Body of pancreas (tissue), 4 donors: ENCODE measurements at regions not wholly inside any gene's neighbourhood (a gene's known extent, or its start where the extent isn't known, plus 50 kb on each side); places are given as distances from the start of the nearest gene placed in this dataset.
"Not testable (repeated sequence)": the region's sequence is repeated elsewhere in the genome, so short reads cannot be mapped to it uniquely, and the experiment has no call there.

ENCODE experiments used
- ATAC-seq: fragments of 150-250 bp; one replicate; pipeline ENCODE4 v1.9.1; 2016
- DNase-seq, 4 donors: peaks; one replicate each; pipeline ENCODE4 v3.0.0-alpha.2; 2019
- H3K27ac ChIP-seq, 4 donors: fragments of 200-600 bp; sonication (generic); 1 replicate in 3 of 4; 2 replicates in 1 of 4; pipeline versions ENCODE4 v1.5.1 to v1.6.1; 2016 to 2019; ENCODE audit warnings: mild to moderate bottlenecking in 1 of 4, mixed read lengths in 1 of 4, moderate library complexity in 1 of 4
- H3K27me3 ChIP-seq, 2 donors: fragments of 200-600 bp; sonication (generic); one replicate each; pipeline ENCODE4 v1.6.0; 2016; ENCODE audit warnings: mild to moderate bottlenecking in 1 of 2
- H3K36me3 ChIP-seq, 2 donors: fragments of 200-600 bp; sonication (generic); replicated peaks in 1 of 2; 2 replicates each; pipeline ENCODE4 v1.5.1; 2016; ENCODE audit warnings: low read depth in 2 of 2; ENCODE audit not compliant: insufficient read depth in 1 of 2
- H3K4me1 ChIP-seq: fragments of 200-600 bp; sonication (generic); one replicate; pipeline ENCODE4 v1.6.0; 2016
- H3K4me3 ChIP-seq, 2 donors: fragments of 200-600 bp; sonication (generic); 1 replicate in 1 of 2; 2 replicates in 1 of 2; pipeline ENCODE4 v1.5.1; 2016 to 2019
- H3K9me3 ChIP-seq, 3 donors: fragments of 200-600 bp; sonication (generic); 1 replicate in 2 of 3; 2 replicates in 1 of 3; pipeline ENCODE4 v1.5.1; 2016
- POLR2A ChIP-seq, 3 donors: fragments of 450-650 bp; IDR thresholded peaks; one replicate each; pipeline ENCODE4 v1.6.1; 2016; ENCODE audit warnings: antibody characterized with exemption in 3 of 3, mild to moderate bottlenecking in 2 of 3
- WGBS, 2 donors: methylation state at CpG; one replicate each; pipeline ENCODE4 v1.1.5; 2017; 5-methylcytosine and 5-hydroxymethylcytosine counted together
- intact Hi-C: fragments of 100-400 bp; cut with DNase I; formaldehyde crosslinking; loops from one replicate; pipeline ENCODE4 v1.15.1; 2023
- TF ChIP-seq, protein P1 (sequence below), 7 experiments: fragments of 450-650 bp in 4 of 7; fragments of 200-600 bp in 3 of 7; sonication (generic) in 3 of 7; IDR thresholded peaks; one replicate each; pipeline ENCODE4 v1.5.1; 2016 to 2019; ENCODE audit warnings: antibody characterized with exemption in 7 of 7

DNA sequence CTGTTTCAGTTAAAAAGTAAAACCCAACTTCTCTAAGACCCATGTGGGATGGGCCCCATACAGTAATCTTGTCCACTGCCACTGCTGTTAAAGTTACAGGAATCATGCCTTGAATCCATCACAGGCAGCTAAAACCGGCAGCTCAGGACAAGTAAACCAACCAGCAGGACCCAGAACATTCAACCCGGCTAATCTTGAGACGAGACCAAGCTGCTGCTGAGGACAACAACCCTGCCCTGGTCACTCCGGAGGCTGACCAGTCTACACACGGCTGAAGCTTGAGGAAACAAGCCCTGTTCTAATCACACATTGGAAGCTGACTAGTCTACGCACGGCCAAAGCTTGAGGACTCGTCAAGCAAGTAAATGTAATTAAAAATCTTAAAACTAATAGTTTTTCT lies 105.2 kb upstream of the ZNF492 start:
- WGBS, 2 donors, result 3 to 21% methylated on average over 3 to 8 of the region's 8 CpGs
- H3K4me1 ChIP-seq, result peaks cover 30% of the 10 kb centered on the region
- no peak overlapping the region for H3K4me3 ChIP-seq
- ATAC-seq (no peak), DNase-seq (peak in 2 of 4 donors; percentile 23 to 50)
- TF ChIP-seq, protein P1, sequence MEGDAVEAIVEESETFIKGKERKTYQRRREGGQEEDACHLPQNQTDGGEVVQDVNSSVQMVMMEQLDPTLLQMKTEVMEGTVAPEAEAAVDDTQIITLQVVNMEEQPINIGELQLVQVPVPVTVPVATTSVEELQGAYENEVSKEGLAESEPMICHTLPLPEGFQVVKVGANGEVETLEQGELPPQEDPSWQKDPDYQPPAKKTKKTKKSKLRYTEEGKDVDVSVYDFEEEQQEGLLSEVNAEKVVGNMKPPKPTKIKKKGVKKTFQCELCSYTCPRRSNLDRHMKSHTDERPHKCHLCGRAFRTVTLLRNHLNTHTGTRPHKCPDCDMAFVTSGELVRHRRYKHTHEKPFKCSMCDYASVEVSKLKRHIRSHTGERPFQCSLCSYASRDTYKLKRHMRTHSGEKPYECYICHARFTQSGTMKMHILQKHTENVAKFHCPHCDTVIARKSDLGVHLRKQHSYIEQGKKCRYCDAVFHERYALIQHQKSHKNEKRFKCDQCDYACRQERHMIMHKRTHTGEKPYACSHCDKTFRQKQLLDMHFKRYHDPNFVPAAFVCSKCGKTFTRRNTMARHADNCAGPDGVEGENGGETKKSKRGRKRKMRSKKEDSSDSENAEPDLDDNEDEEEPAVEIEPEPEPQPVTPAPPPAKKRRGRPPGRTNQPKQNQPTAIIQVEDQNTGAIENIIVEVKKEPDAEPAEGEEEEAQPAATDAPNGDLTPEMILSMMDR (IDR thresholded peaks at IDR 0.05), result no peak
- peak in 2 of 3 donors; percentile 32 to 46 for TF ChIP-seq POLR2A (IDR thresholded peaks at IDR 0.05)
- H3K27me3 ChIP-seq, result no peaks in the 10 kb centered on the region
- peak overlapping the region in 3 of 4 donors; percentile 95 to 97 (median 97) for H3K27ac ChIP-seq
- no peaks in the 10 kb centered on the region for H3K36me3 ChIP-seq
- intact Hi-C loops, result no loop called here
- no peaks in the 10 kb centered on the region for H3K9me3 ChIP-seq

DNA sequence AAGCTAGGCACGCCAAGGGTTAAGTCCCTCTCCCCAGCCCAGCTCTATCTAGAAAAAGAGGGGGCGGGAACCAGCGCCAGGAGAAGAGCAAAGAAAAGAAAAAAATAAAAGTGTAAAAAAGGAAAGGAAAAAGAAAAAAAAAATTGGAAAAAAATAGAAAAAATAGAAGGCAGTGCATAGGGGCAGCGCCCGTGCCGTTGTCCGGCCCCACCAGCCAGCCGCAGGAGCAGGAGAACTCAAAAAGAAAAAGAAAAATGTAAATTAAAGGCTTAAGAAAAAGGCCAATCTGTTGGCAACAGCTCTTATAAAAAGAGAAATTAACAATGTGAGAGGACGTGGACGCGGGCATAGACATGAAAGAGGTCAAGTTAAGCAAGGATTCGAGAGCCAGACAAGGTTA lies 105.4 kb upstream of the ZNF98 start:
- H3K4me1 ChIP-seq, result peaks cover 26% of the 10 kb centered on the region
- no peaks in the 10 kb centered on the region for H3K36me3 ChIP-seq
- DNase-seq (peak in 1 of 4 donors; percentile 21), ATAC-seq (no peak)
- no peaks in the 10 kb centered on the region for H3K9me3 ChIP-seq
- no peak overlapping the region for H3K4me3 ChIP-seq
- 12 to 15% methylated on average over 12 of the region's 12 CpGs for WGBS, 2 donors
- peak overlapping the region in 3 of 4 donors; percentile 95 to 97 (median 97) for H3K27ac ChIP-seq
- intact Hi-C loops, result no loop called here
- TF ChIP-seq POLR2A (IDR thresholded peaks at IDR 0.05), result no peak
- TF ChIP-seq, protein P1 (IDR thresholded peaks at IDR 0.05), result no peak
- no peaks in the 10 kb centered on the region for H3K27me3 ChIP-seq

DNA sequence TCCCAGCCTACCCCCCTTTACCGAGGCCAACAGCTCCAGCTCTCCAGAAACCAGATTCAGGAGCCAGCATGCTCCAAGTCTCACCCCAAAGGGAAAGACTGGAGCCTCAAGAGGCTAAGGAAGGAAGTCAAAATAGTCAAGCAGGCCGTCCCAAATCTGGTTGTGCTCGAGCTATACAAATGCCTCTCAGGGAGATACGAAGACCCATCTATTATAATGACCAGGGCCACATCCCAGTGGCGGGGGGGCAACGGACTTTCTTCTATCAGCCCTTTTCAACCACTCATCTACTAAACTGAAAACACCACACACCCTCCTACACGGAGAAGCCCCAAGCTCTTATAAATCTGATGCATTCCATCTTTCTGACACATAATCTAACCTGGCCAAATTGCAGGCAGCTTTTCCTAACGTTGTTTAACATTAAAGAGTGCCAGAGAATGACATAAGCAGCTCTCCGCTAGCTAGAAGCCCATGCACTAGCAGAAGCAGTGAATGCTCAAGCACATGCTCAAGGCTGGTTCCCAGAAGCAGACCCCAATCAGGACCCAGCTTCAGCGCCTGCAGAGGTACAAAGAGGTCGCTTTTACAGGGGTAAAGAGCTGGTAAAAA lies 104.6 kb upstream of the ZNF98 start:
- ATAC-seq, result peak; percentile 80
- no peak overlapping the region for H3K4me3 ChIP-seq

DNA sequence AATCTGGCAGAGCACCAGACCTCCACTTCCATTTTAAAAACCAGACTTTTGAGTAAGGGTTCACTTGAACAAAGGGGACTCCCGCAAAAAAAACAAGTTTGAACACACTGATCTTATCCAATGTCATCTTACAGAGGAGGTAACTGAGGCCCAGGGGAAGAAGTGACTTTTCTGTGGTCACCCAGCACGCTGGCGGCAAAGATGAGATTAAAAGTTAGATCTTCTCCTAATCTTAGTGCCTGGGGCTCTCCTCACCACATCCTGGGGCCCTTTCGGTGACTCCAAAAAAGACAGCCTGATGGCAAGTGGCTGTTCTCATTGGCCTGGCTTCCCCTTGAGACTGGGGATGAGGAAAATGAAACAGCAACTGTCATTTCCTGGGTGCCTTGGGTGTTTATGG lies 101.8 kb upstream of the ZNF98 start:
- TF ChIP-seq, protein P1 (IDR thresholded peaks at IDR 0.05), result no peak
- TF ChIP-seq POLR2A (IDR thresholded peaks at IDR 0.05), result no peak
- Histone ChIP-seq H3K27ac (no peak overlapping the region), H3K36me3 (no peaks in the 10 kb centered on the region), H3K4me3 (no peak overlapping the region), H3K4me1 (peaks cover 26% of the 10 kb centered on the region), H3K9me3 (peaks cover 0 to 8% (median 0%) of the 10 kb centered on the region in 3 donors), H3K27me3 (no peaks in the 10 kb centered on the region)
- ATAC-seq, result no peak
- intact Hi-C loops, result no loop called here
- WGBS, 2 donors, result 78 to 94% methylated on average over 4 of the region's 4 CpGs
- DNase-seq, result no peak

More for the DNA sequence above, 104.6 kb upstream of the ZNF98 start:
- peak; percentile 33 to 68 (median 54) for DNase-seq
- Histone ChIP-seq H3K27ac (peak overlapping the region in 3 of 4 donors; percentile 95 to 97 (median 97)), H3K27me3 (no peaks in the 10 kb centered on the region), H3K36me3 (no peaks in the 10 kb centered on the region), H3K4me1 (peaks cover 26% of the 10 kb centered on the region), H3K9me3 (no peaks in the 10 kb centered on the region)
- TF ChIP-seq POLR2A (IDR thresholded peaks at IDR 0.05), result peak; percentile 12 to 84 (median 64)
- TF ChIP-seq, protein P1 (IDR thresholded peaks at IDR 0.05), result no peak
- intact Hi-C loops, result no loop called here
- WGBS, 2 donors, result 12 to 26% methylated on average over 11 of the region's 11 CpGs

DNA sequence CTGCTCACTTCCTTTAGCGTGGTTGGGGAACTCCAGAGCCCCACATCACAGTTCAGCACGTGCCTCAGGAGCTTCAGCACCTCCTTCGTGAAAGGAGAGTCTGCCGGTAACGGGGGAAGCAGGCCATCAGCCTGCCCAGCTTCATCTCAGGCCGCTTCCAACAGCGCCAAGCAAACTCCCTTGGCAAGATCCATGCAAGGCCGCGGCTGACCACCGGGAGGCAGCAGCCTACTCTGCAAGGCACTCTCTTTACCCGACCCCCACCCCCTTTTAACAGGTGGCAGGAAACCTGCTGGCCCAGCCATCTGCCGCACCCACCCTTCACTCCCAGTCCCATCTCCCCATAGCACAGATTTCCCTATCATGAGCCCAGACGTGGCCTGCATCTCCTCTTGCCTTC lies 97.4 kb upstream of the ZNF98 start:
- H3K36me3 ChIP-seq, DNase-seq, H3K27ac ChIP-seq, H3K4me1 ChIP-seq, H3K4me3 ChIP-seq, H3K27me3 ChIP-seq, ATAC-seq, intact Hi-C loops: not testable (repeated sequence)
- TF ChIP-seq, protein P1 (IDR thresholded peaks at IDR 0.05), result peak in 1 of 7 experiments; percentile 5
- H3K9me3 ChIP-seq, result peaks cover 0 to 24% (median 0%) of the 10 kb centered on the region in 3 donors
- WGBS, 2 donors, result 36 to 61% methylated on average over 10 to 13 of the region's 13 CpGs
